Suprapubic skin (tissue), 4 donors: ENCODE measurements at regions not wholly inside any gene's neighbourhood (a gene's known extent, or its start where the extent isn't known, plus 50 kb on each side); places are given as distances from the start of the nearest gene placed in this dataset.

ENCODE experiments used
- EP300 ChIP-seq: sonication (generic); formaldehyde crosslinking; IDR thresholded peaks from one replicate; pipeline ENCODE4 v1.6.1; 2017; ENCODE audit warnings: antibody characterized with exemption
- POLR2A ChIP-seq, 2 donors: fragments of 450-650 bp; IDR thresholded peaks; one replicate each; pipeline ENCODE4 v1.6.1; 2017; ENCODE audit warnings: antibody characterized with exemption in 2 of 2, mild to moderate bottlenecking in 2 of 2, moderate library complexity in 2 of 2
- POLR2AphosphoS5 ChIP-seq, 3 donors: sonication (generic); formaldehyde crosslinking; IDR thresholded peaks; one replicate each; pipeline ENCODE4 v1.6.1; 2017; ENCODE audit warnings: antibody characterized with exemption in 3 of 3
- TF ChIP-seq, protein P1 (sequence below), 2 donors: fragments of 200-600 bp in 1 of 2; fragments of 450-650 bp in 1 of 2; sonication (generic) in 1 of 2; IDR thresholded peaks; one replicate each; pipeline ENCODE4 v1.5.1; 2016 to 2019; ENCODE audit warnings: antibody characterized with exemption in 2 of 2, mild to moderate bottlenecking in 1 of 2, moderate library complexity in 1 of 2

- TF ChIP-seq, protein P1, sequence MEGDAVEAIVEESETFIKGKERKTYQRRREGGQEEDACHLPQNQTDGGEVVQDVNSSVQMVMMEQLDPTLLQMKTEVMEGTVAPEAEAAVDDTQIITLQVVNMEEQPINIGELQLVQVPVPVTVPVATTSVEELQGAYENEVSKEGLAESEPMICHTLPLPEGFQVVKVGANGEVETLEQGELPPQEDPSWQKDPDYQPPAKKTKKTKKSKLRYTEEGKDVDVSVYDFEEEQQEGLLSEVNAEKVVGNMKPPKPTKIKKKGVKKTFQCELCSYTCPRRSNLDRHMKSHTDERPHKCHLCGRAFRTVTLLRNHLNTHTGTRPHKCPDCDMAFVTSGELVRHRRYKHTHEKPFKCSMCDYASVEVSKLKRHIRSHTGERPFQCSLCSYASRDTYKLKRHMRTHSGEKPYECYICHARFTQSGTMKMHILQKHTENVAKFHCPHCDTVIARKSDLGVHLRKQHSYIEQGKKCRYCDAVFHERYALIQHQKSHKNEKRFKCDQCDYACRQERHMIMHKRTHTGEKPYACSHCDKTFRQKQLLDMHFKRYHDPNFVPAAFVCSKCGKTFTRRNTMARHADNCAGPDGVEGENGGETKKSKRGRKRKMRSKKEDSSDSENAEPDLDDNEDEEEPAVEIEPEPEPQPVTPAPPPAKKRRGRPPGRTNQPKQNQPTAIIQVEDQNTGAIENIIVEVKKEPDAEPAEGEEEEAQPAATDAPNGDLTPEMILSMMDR (IDR thresholded peaks at IDR 0.05), result no peak
- TF ChIP-seq EP300, result no peak
- TF ChIP-seq POLR2A (IDR thresholded peaks at IDR 0.05), result no peak
- TF ChIP-seq POLR2AphosphoS5 (IDR thresholded peaks at IDR 0.05), result no peak
Observed at GRCh38 chr7:10604128-10604527, 369.5 kb upstream of the PHF14 start.
